ENCODE measurements at regions not wholly inside any gene's neighbourhood (a gene's known extent, or its start where the extent isn't known, plus 50 kb on each side); places are given as distances from the start of the nearest gene placed in this dataset.

- no peak for TF ChIP-seq PRDM10 (tag by site-specific recombination; IDR thresholded peaks at IDR 0.05)
These were observed 1360.6 kb upstream of the ACO1 start (continued) for GRCh38 chr9:31023847-31024246.

- ChIA-PET CTCF (interaction anchor here (0.6 kb wide), 1 partner anchor 1027 kb away, joined by 3 read pairs; no protein-coding TSS in a partner anchor), POLR2A (no interaction called here)
- TF ChIP-seq ZNF623 (tag by site-specific recombination; IDR thresholded peaks at IDR 0.05) = no peak
- TF ChIP-seq ZNF610 (tag by site-specific recombination; IDR thresholded peaks at IDR 0.05; ENCODE audit: borderline replicate concordance) = no peak
- no peak for TF ChIP-seq ZNF571 (tag by site-specific recombination; IDR thresholded peaks at IDR 0.05)
- no peak for TF ChIP-seq RBAK (tag by site-specific recombination; IDR thresholded peaks at IDR 0.05)
- TF ChIP-seq ZNF621 (tag by site-specific recombination; IDR thresholded peaks at IDR 0.05) = no peak
- no peak for TF ChIP-seq GLI4 (tag by site-specific recombination; IDR thresholded peaks at IDR 0.05)
- TF ChIP-seq ZNF792 (tag by site-specific recombination; IDR thresholded peaks at IDR 0.05) = no peak
- TF ChIP-seq ZNF600 (tag by site-specific recombination; IDR thresholded peaks at IDR 0.05) = no peak
- TF ChIP-seq ZNF10 (tag by site-specific recombination; IDR thresholded peaks at IDR 0.05) = no peak
- TF ChIP-seq ZNF777 (tag by site-specific recombination; IDR thresholded peaks at IDR 0.05; ENCODE audit: borderline replicate concordance) = no peak
- no peak for TF ChIP-seq PRDM1 (tag by site-specific recombination; IDR thresholded peaks at IDR 0.05)
- no peak for TF ChIP-seq EGR2 (tag by site-specific recombination; IDR thresholded peaks at IDR 0.05; ENCODE audit: low read depth)
- no peak for TF ChIP-seq ZBTB48 (tag by site-specific recombination; IDR thresholded peaks at IDR 0.05)
- no peak for TF ChIP-seq ZNF121 (tag by site-specific recombination; IDR thresholded peaks at IDR 0.05)
- no peak for TF ChIP-seq ZNF223 (tag by site-specific recombination; IDR thresholded peaks at IDR 0.05)
- TF ChIP-seq KLF9 (tag by site-specific recombination; IDR thresholded peaks at IDR 0.05; ENCODE audit: low read depth) = no peak
- Histone ChIP-seq H3K36me3 (ENCODE audit: control insufficient read depth in 2 of 2, insufficient read depth in 1 of 2, low read length in 2 of 2) (no peaks in the 10 kb centered on the region), H3K4me3 (ENCODE audit: low read depth, low read length) (no peak overlapping the region), H3K4me1 (ENCODE audit: control insufficient read depth, insufficient read depth, low read length) (no peaks in the 10 kb centered on the region), H3K9me3 (ENCODE audit: control insufficient read depth, insufficient read depth, low read depth, low read length) (no peaks in the 10 kb centered on the region), H3K27ac (ENCODE audit: extremely low read depth, low read depth, low read length) (no peak overlapping the region)
These were observed 1356.8 kb upstream of the ACO1 start for GRCh38 chr9:31027678-31028077.

GRCh38 chr9:31028137-31028536 is 1356.3 kb upstream of the ACO1 start:
- ChIA-PET CTCF (interaction anchor here (0.6 kb wide), 1 partner anchor 1027 kb away, joined by 3 read pairs; no protein-coding TSS in a partner anchor), POLR2A (no interaction called here)
- no peak overlapping the region for H3K27ac ChIP-seq (ENCODE audit: extremely low read depth, low read depth, low read length)
- no peaks in the 10 kb centered on the region for H3K9me3 ChIP-seq (ENCODE audit: control insufficient read depth, insufficient read depth, low read depth, low read length)
- H3K4me1 ChIP-seq (ENCODE audit: control insufficient read depth, insufficient read depth, low read length) = no peaks in the 10 kb centered on the region
- H3K36me3 ChIP-seq (ENCODE audit: control insufficient read depth in 2 of 2, insufficient read depth in 1 of 2, low read length in 2 of 2) = no peaks in the 10 kb centered on the region
- no peak overlapping the region for H3K4me3 ChIP-seq (ENCODE audit: low read depth, low read length)
- TF ChIP-seq HIC1 (tag by site-specific recombination; IDR thresholded peaks at IDR 0.05) = no peak
- no peak for TF ChIP-seq ZSCAN4 (tag by site-specific recombination; IDR thresholded peaks at IDR 0.05)
- no peak for TF ChIP-seq PATZ1 (tag by site-specific recombination; IDR thresholded peaks at IDR 0.05)
- TF ChIP-seq CTCF (tag by site-specific recombination; IDR thresholded peaks at IDR 0.05) = no peak

Data from HEK293 (cell line).